ENCODE measurements at regions not wholly inside any gene's neighbourhood (a gene's known extent, or its start where the extent isn't known, plus 50 kb on each side); places are given as distances from the start of the nearest gene placed in this dataset.
"Not testable (repeated sequence)": the region's sequence is repeated elsewhere in the genome, so short reads cannot be mapped to it uniquely, and the experiment has no call there.

DNA sequence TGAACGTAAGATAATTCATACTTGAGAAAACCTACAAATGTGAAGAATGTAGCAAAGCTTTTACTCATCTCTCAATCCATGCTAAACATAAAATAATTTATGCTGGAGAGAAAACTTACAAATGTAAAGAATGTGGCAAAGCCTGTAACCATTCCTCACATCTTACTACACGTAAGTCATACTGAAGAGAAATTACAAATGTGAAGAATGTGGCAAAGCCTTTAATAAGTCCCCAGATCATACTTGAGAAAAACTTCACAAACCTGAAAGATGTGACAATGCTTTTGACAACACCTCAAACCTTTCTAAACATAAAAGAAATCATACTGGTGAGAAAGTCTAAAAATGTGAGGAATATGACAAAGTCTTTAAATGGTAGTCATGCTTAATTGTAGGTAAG lies 89.4 kb downstream of the ZNF675 start:
- Histone ChIP-seq H3K27me3 (ENCODE audit: control insufficient read depth in 1 of 2, insufficient read depth in 2 of 2, low read length in 2 of 2) (no peaks in the 10 kb centered on the region), H3K4me1 (ENCODE audit: control insufficient read depth in 1 of 2, insufficient read depth in 2 of 2, low read length in 2 of 2) (no peaks in the 10 kb centered on the region), H3K9me3 (ENCODE audit: control insufficient read depth in 1 of 2, low read length in 2 of 2) (peaks cover 0 to 1% of the 10 kb centered on the region in 2 donors), H3K27ac (ENCODE audit: low read depth, low read length) (no peak overlapping the region), H3K4me3 (ENCODE audit: low read depth in 1 of 2, low read length in 2 of 2) (no peak overlapping the region), H3K36me3 (ENCODE audit: control insufficient read depth in 1 of 2, insufficient read depth in 2 of 2, low read length in 2 of 2) (no peaks in the 10 kb centered on the region), H3K9ac (ENCODE audit: low read depth in 1 of 2, low read length in 2 of 2) (no peak overlapping the region)

GRCh38 chr19:23596872-23597271 lies 90.1 kb downstream of the ZNF675 start:
- H3K9ac ChIP-seq (ENCODE audit: low read depth in 1 of 2, low read length in 2 of 2) = no peak overlapping the region
- H3K4me1 ChIP-seq (ENCODE audit: control insufficient read depth in 1 of 2, insufficient read depth in 2 of 2, low read length in 2 of 2) = no peaks in the 10 kb centered on the region
- no peaks in the 10 kb centered on the region for H3K36me3 ChIP-seq (ENCODE audit: control insufficient read depth in 1 of 2, insufficient read depth in 2 of 2, low read length in 2 of 2)
- no peaks in the 10 kb centered on the region for H3K9me3 ChIP-seq (ENCODE audit: control insufficient read depth in 1 of 2, low read length in 2 of 2)
- no peaks in the 10 kb centered on the region for H3K27me3 ChIP-seq (ENCODE audit: control insufficient read depth in 1 of 2, insufficient read depth in 2 of 2, low read length in 2 of 2)
- no peak overlapping the region for H3K27ac ChIP-seq (ENCODE audit: low read depth, low read length)
- no peak overlapping the region for H3K4me3 ChIP-seq (ENCODE audit: low read depth in 1 of 2, low read length in 2 of 2)

DNA sequence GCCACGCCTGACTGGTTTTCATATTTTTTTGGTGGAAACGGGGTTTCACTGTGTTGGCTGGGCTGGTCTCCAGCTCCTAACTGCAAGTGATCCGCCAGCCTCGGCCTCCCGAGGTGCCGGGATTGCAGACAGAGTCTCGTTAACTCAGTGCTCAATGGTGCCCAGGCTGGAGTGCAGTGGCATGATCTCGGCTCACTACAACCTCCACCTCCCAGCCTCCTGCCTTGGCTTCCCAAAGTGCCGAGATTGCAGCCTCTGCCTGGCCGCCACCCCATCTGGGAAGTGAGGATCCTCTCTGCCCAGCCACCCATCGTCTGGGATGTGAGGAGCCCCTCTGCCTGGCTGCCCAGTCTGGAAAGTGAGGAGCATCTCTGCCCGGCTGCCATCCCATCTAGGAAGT lies 92.7 kb downstream of the ZNF675 start:
- not testable (repeated sequence) for H3K27ac ChIP-seq (ENCODE audit: low read depth, low read length); H3K36me3 ChIP-seq (ENCODE audit: control insufficient read depth in 1 of 2, insufficient read depth in 2 of 2, low read length in 2 of 2); H3K4me1 ChIP-seq (ENCODE audit: control insufficient read depth in 1 of 2, insufficient read depth in 2 of 2, low read length in 2 of 2); H3K27me3 ChIP-seq (ENCODE audit: control insufficient read depth in 1 of 2, insufficient read depth in 2 of 2, low read length in 2 of 2); H3K9ac ChIP-seq (ENCODE audit: low read depth in 1 of 2, low read length in 2 of 2); H3K4me3 ChIP-seq (ENCODE audit: low read depth in 1 of 2, low read length in 2 of 2)
- peaks cover 0 to 12% of the 10 kb centered on the region in 2 donors for H3K9me3 ChIP-seq (ENCODE audit: control insufficient read depth in 1 of 2, low read length in 2 of 2)

DNA sequence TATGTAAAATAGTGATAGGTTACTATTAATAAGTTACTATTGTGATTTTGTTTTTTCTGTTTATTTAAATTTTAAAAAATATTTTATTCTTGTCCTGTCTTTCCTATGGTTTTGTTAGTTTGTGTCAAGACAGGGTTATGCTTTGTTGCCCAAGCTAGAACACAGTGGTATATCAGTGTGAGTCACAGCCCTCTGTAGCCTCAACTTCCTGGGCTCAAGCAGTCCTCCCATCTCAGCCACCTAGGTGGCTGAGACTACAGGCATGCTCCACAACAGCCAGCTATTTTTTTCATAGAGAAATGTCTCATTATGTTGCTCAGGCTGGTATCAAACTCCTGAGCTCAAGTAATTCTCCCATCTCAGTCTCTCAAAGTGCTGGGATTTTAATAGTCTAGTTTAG lies 99.5 kb downstream of the ZNF675 start:
- Histone ChIP-seq H3K27ac (ENCODE audit: low read depth, low read length) (no peak overlapping the region), H3K27me3 (ENCODE audit: control insufficient read depth in 1 of 2, insufficient read depth in 2 of 2, low read length in 2 of 2) (no peaks in the 10 kb centered on the region), H3K9me3 (ENCODE audit: control insufficient read depth in 1 of 2, low read length in 2 of 2) (peaks cover 4 to 16% of the 10 kb centered on the region in 2 donors), H3K9ac (ENCODE audit: low read depth in 1 of 2, low read length in 2 of 2) (no peak overlapping the region), H3K4me1 (ENCODE audit: control insufficient read depth in 1 of 2, insufficient read depth in 2 of 2, low read length in 2 of 2) (no peaks in the 10 kb centered on the region), H3K4me3 (ENCODE audit: low read depth in 1 of 2, low read length in 2 of 2) (no peak overlapping the region), H3K36me3 (ENCODE audit: control insufficient read depth in 1 of 2, insufficient read depth in 2 of 2, low read length in 2 of 2) (no peaks in the 10 kb centered on the region)

DNA sequence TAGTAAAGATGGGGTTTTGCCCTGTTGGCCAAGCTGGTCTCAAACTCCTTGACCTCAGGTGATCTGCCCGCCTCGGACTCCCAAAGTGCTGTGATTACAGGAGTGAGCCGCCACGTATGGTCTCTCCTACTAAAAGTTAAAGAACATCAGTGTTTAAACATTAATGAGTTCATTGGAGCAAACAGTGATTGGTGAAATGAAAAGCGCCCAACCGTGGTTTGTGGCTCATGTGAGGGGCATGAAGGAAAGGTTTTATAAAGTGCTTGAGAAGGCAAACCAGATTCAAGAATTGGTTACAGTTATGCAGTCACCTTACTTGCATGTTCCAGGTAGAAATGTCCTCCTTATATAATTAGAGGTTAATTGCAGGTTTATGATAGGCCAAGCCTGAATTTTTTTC lies 109.5 kb downstream of the ZNF675 start:
- Histone ChIP-seq H3K4me1 (ENCODE audit: control insufficient read depth in 1 of 2, insufficient read depth in 2 of 2, low read length in 2 of 2) (no peaks in the 10 kb centered on the region), H3K27ac (ENCODE audit: low read depth, low read length) (no peak overlapping the region), H3K4me3 (ENCODE audit: low read depth in 1 of 2, low read length in 2 of 2) (no peak overlapping the region), H3K9ac (ENCODE audit: low read depth in 1 of 2, low read length in 2 of 2) (no peak overlapping the region), H3K27me3 (ENCODE audit: control insufficient read depth in 1 of 2, insufficient read depth in 2 of 2, low read length in 2 of 2) (no peaks in the 10 kb centered on the region), H3K36me3 (ENCODE audit: control insufficient read depth in 1 of 2, insufficient read depth in 2 of 2, low read length in 2 of 2) (no peaks in the 10 kb centered on the region), H3K9me3 (ENCODE audit: control insufficient read depth in 1 of 2, low read length in 2 of 2) (peaks cover 11 to 14% of the 10 kb centered on the region in 2 donors)

- peaks cover 40 to 43% of the 10 kb centered on the region in 2 donors for H3K9me3 ChIP-seq (ENCODE audit: control insufficient read depth in 1 of 2, low read length in 2 of 2)
These were observed 115.8 kb downstream of the ZNF675 start for GRCh38 chr19:23571175-23571574.

DNA sequence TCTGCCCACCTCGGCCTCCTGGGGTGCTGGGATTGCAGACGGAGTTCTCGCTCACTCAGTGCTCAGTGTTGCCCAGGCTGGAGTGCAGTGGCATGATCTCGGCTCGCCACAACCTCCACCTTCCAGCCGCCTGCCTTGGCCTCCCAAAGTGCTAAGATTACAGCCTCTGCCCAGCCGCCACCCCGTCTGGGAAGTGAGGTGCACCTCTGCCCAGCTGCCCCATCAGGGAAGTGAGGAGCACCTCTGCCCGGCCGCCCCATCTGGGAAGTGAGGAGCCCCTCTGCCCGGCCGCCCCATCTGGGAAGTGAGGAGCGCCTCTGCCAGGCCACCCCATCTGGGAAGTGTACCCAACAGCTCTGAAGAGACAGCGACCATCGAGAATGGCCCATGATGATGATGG lies 118.9 kb downstream of the ZNF675 start:
- H3K27me3 ChIP-seq (ENCODE audit: control insufficient read depth in 1 of 2, insufficient read depth in 2 of 2, low read length in 2 of 2); H3K4me3 ChIP-seq (ENCODE audit: low read depth in 1 of 2, low read length in 2 of 2); H3K9ac ChIP-seq (ENCODE audit: low read depth in 1 of 2, low read length in 2 of 2); H3K36me3 ChIP-seq (ENCODE audit: control insufficient read depth in 1 of 2, insufficient read depth in 2 of 2, low read length in 2 of 2); H3K4me1 ChIP-seq (ENCODE audit: control insufficient read depth in 1 of 2, insufficient read depth in 2 of 2, low read length in 2 of 2); H3K27ac ChIP-seq (ENCODE audit: low read depth, low read length): not testable (repeated sequence)
- H3K9me3 ChIP-seq (ENCODE audit: control insufficient read depth in 1 of 2, low read length in 2 of 2) = peaks cover 49 to 54% of the 10 kb centered on the region in 2 donors

More at GRCh38 chr19:23571175-23571574, 115.8 kb downstream of the ZNF675 start:
- H3K27me3 ChIP-seq (ENCODE audit: control insufficient read depth in 1 of 2, insufficient read depth in 2 of 2, low read length in 2 of 2) = no peaks in the 10 kb centered on the region
- no peak overlapping the region for H3K27ac ChIP-seq (ENCODE audit: low read depth, low read length)
- H3K4me3 ChIP-seq (ENCODE audit: low read depth in 1 of 2, low read length in 2 of 2) = no peak overlapping the region
- H3K4me1 ChIP-seq (ENCODE audit: control insufficient read depth in 1 of 2, insufficient read depth in 2 of 2, low read length in 2 of 2) = no peaks in the 10 kb centered on the region
- no peak overlapping the region for H3K9ac ChIP-seq (ENCODE audit: low read depth in 1 of 2, low read length in 2 of 2)
- H3K36me3 ChIP-seq (ENCODE audit: control insufficient read depth in 1 of 2, insufficient read depth in 2 of 2, low read length in 2 of 2) = no peaks in the 10 kb centered on the region

DNA sequence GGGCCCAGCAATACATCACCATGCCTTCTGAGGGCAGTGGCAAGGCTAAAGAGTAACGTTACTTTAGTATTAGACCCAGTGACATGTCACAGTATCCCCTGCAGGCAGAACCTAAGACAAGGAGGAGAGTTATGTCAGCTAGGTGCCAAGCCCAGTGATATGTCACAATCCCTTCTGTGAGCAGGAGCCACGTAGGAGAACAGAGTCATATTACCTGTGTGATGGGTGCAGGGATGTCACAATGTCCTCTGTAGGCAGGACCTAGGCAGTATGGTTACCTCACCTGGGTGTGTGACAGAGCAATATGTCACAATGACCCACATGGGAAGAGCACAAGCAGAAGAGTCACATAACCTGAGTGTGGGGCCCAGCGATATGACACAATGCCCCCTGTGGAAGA lies 121.8 kb downstream of the ZNF675 start:
- H3K36me3 ChIP-seq (ENCODE audit: control insufficient read depth in 1 of 2, insufficient read depth in 2 of 2, low read length in 2 of 2) = no peaks in the 10 kb centered on the region
- H3K4me1 ChIP-seq (ENCODE audit: control insufficient read depth in 1 of 2, insufficient read depth in 2 of 2, low read length in 2 of 2) = no peaks in the 10 kb centered on the region
- no peak overlapping the region for H3K4me3 ChIP-seq (ENCODE audit: low read depth in 1 of 2, low read length in 2 of 2)
- H3K27me3 ChIP-seq (ENCODE audit: control insufficient read depth in 1 of 2, insufficient read depth in 2 of 2, low read length in 2 of 2) = no peaks in the 10 kb centered on the region
- no peak overlapping the region for H3K27ac ChIP-seq (ENCODE audit: low read depth, low read length)
- H3K9ac ChIP-seq (ENCODE audit: low read depth in 1 of 2, low read length in 2 of 2) = no peak overlapping the region
- H3K9me3 ChIP-seq (ENCODE audit: control insufficient read depth in 1 of 2, low read length in 2 of 2) = peaks cover 30 to 45% of the 10 kb centered on the region in 2 donors

DNA sequence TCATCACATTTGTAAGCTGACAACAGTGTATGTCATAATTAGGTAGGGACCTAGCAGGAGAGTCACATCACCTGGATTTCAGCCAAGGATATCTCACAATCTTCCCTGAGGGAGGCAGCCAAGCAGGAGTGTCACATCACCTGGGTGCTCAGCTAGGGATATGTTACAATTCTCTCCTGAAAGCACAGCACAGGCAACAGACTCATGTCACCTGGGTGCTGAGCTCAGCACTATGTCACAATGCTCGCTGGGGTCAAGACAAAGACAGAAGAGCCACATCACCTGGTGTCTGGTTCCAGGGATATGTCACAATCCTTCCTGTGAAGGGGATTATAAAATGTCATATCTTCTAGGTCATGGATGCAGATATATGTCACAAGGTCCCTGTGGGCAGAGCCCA lies 123.7 kb downstream of the ZNF675 start:
- no peaks in the 10 kb centered on the region for H3K4me1 ChIP-seq (ENCODE audit: control insufficient read depth in 1 of 2, insufficient read depth in 2 of 2, low read length in 2 of 2)
- H3K27ac ChIP-seq (ENCODE audit: low read depth, low read length) = no peak overlapping the region
- H3K9ac ChIP-seq (ENCODE audit: low read depth in 1 of 2, low read length in 2 of 2) = no peak overlapping the region
- H3K9me3 ChIP-seq (ENCODE audit: control insufficient read depth in 1 of 2, low read length in 2 of 2) = peaks cover 22 to 46% of the 10 kb centered on the region in 2 donors
- H3K4me3 ChIP-seq (ENCODE audit: low read depth in 1 of 2, low read length in 2 of 2) = no peak overlapping the region
- H3K27me3 ChIP-seq (ENCODE audit: control insufficient read depth in 1 of 2, insufficient read depth in 2 of 2, low read length in 2 of 2) = no peaks in the 10 kb centered on the region
- H3K36me3 ChIP-seq (ENCODE audit: control insufficient read depth in 1 of 2, insufficient read depth in 2 of 2, low read length in 2 of 2) = no peaks in the 10 kb centered on the region

GRCh38 chr19:23561341-23561740 lies 125.7 kb downstream of the ZNF675 start:
- H3K9ac ChIP-seq (ENCODE audit: low read depth in 1 of 2, low read length in 2 of 2) = no peak overlapping the region
- H3K4me1 ChIP-seq (ENCODE audit: control insufficient read depth in 1 of 2, insufficient read depth in 2 of 2, low read length in 2 of 2) = no peaks in the 10 kb centered on the region
- H3K27me3 ChIP-seq (ENCODE audit: control insufficient read depth in 1 of 2, insufficient read depth in 2 of 2, low read length in 2 of 2) = no peaks in the 10 kb centered on the region
- no peaks in the 10 kb centered on the region for H3K36me3 ChIP-seq (ENCODE audit: control insufficient read depth in 1 of 2, insufficient read depth in 2 of 2, low read length in 2 of 2)
- H3K9me3 ChIP-seq (ENCODE audit: control insufficient read depth in 1 of 2, low read length in 2 of 2) = peaks cover 20 to 41% of the 10 kb centered on the region in 2 donors
- H3K4me3 ChIP-seq (ENCODE audit: low read depth in 1 of 2, low read length in 2 of 2) = no peak overlapping the region
- H3K27ac ChIP-seq (ENCODE audit: low read depth, low read length) = no peak overlapping the region

DNA sequence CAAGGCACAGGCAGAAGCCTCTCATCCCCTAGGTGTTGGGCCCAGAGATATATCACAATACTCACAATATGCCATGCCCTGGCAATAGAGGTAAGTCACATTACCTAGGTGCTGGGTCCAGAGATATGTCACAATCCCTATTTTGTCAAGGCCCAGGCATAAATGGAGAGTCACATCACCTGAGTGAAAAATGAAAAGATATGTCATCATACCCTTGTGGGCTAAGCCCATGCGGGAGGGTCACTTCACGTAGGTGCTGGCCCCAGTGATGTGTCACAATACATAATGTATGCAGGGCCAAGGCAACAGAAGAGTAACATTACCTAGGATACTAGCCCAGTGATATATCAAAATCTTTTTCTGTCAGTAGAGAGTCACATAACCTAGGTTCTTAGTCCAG lies 127.0 kb downstream of the ZNF675 start:
- Histone ChIP-seq H3K4me3 (ENCODE audit: low read depth in 1 of 2, low read length in 2 of 2) (no peak overlapping the region), H3K4me1 (ENCODE audit: control insufficient read depth in 1 of 2, insufficient read depth in 2 of 2, low read length in 2 of 2) (no peaks in the 10 kb centered on the region), H3K27me3 (ENCODE audit: control insufficient read depth in 1 of 2, insufficient read depth in 2 of 2, low read length in 2 of 2) (no peaks in the 10 kb centered on the region), H3K9ac (ENCODE audit: low read depth in 1 of 2, low read length in 2 of 2) (no peak overlapping the region), H3K36me3 (ENCODE audit: control insufficient read depth in 1 of 2, insufficient read depth in 2 of 2, low read length in 2 of 2) (no peaks in the 10 kb centered on the region), H3K27ac (ENCODE audit: low read depth, low read length) (no peak overlapping the region), H3K9me3 (ENCODE audit: control insufficient read depth in 1 of 2, low read length in 2 of 2) (peaks cover 15 to 34% of the 10 kb centered on the region in 2 donors)

Measured in duodenal mucosa (tissue), 2 donors.